CD4-positive, alpha-beta T cell (primary cell): ENCODE measurements at regions not wholly inside any gene's neighbourhood (a gene's known extent, or its start where the extent isn't known, plus 50 kb on each side); places are given as distances from the start of the nearest gene placed in this dataset.

Experiments
- ATAC-seq: fragments of 200-7000 bp; cut with Tn5 transposase; one replicate; pipeline ENCODE4 v1.10.0; 2022; ENCODE audit warnings: mild to moderate bottlenecking; ENCODE audit not compliant: poor library complexity
- CTCF ChIA-PET: fragments of 350-600 bp; sonication (Branson Sonifier 250); formaldehyde crosslinking; loops from one replicate; lab custom pipeline; 2021; ENCODE audit warnings: antibody characterized with exemption, inconsistent platforms; lab: Charles Lee
- POLR2A ChIA-PET: fragments of 350-600 bp; sonication (Branson Sonifier 250); formaldehyde crosslinking; loops from one replicate; lab custom pipeline; 2021; ENCODE audit warnings: antibody characterized with exemption, inconsistent platforms; lab: Charles Lee
- DNase-seq, 14 experiments: peaks; one replicate each; pipeline ENCODE4 v3.0.0-alpha.2; 2013 to 2020; ENCODE audit warnings: mixed read lengths in 2 of 14
- H3K27ac ChIP-seq, 2 donors: one replicate each; pipeline versions ENCODE4 v1.5.1 to v1.7.0; 2013; ENCODE audit warnings: low read length in 2 of 2, low read depth in 1 of 2, mild to moderate bottlenecking in 1 of 2
- H3K27me3 ChIP-seq, 2 experiments: 1 replicate in 1 of 2; 2 replicates in 1 of 2; pipeline versions ENCODE4 v1.6.1 to v1.7.0; 2013; ENCODE audit warnings: low read length in 2 of 2, control low read depth in 1 of 2, mild to moderate bottlenecking in 1 of 2, moderate library complexity in 1 of 2; ENCODE audit not compliant: insufficient read depth in 2 of 2, control insufficient read depth in 1 of 2
- H3K36me3 ChIP-seq: one replicate; pipeline ENCODE4 v1.6.1; 2013; ENCODE audit warnings: low read length, control low read depth; ENCODE audit not compliant: insufficient read depth
- H3K4me1 ChIP-seq: one replicate; pipeline ENCODE4 v1.6.1; 2013; ENCODE audit warnings: low read length, control low read depth; ENCODE audit not compliant: insufficient read depth
- H3K4me3 ChIP-seq: one replicate; pipeline ENCODE4 v1.5.1; 2013; ENCODE audit warnings: mild to moderate bottlenecking, low read length, moderate library complexity
- H3K9me3 ChIP-seq, 2 experiments: 1 replicate in 1 of 2; 2 replicates in 1 of 2; pipeline versions ENCODE4 v1.6.1 to v1.7.0; 2013; ENCODE audit warnings: low read length in 2 of 2, mild to moderate bottlenecking in 2 of 2, control low read depth in 1 of 2, moderate library complexity in 1 of 2; ENCODE audit not compliant: control insufficient read depth in 1 of 2, insufficient read depth in 1 of 2
- H3K27ac Mint-ChIP-seq: one replicate; pipeline ENCODE4 v1.8.0; 2020; ENCODE audit warnings: mixed read lengths
- H3K27me3 Mint-ChIP-seq: one replicate; pipeline ENCODE4 v1.8.0; 2021; ENCODE audit warnings: mixed read lengths
- H3K36me3 Mint-ChIP-seq: one replicate; pipeline ENCODE4 v1.8.0; 2021; ENCODE audit warnings: low read depth, mixed read lengths
- H3K4me1 Mint-ChIP-seq: one replicate; pipeline ENCODE4 v1.8.0; 2021; ENCODE audit warnings: low read depth, mixed read lengths
- H3K4me3 Mint-ChIP-seq: one replicate; pipeline ENCODE4 v1.8.0; 2020; ENCODE audit warnings: mild to moderate bottlenecking, mixed read lengths
- H3K9me3 Mint-ChIP-seq: one replicate; pipeline ENCODE4 v1.8.0; 2020; ENCODE audit warnings: mixed read lengths
- CTCF ChIP-seq: fragments of 200-600 bp; IDR thresholded peaks from one replicate; pipeline ENCODE4 v1.8.0; 2022; ENCODE audit warnings: antibody characterized with exemption, mild to moderate bottlenecking
- intact Hi-C, 2 experiments: fragments of 100-400 bp; cut with DNase I in 1 of 2; cut with micrococcal nuclease in 1 of 2; formaldehyde crosslinking; loops; one replicate each; pipeline versions ENCODE4 v1.15.1 to v1.9.0; 2023 to 2025; cut with DNase I, micrococcal nuclease

GRCh38 chr14:22025879-22026278, 352.3 kb upstream of the OR4E1 start:
- Mint-ChIP-seq H3K27ac (no peak overlapping the region), H3K36me3 (no peaks in the 10 kb centered on the region), H3K4me3 (no peak overlapping the region), H3K27me3 (no peaks in the 10 kb centered on the region), H3K9me3 (no peaks in the 10 kb centered on the region), H3K4me1 (peaks cover 6% of the 10 kb centered on the region)
- DNase-seq: no peak
- ChIA-PET CTCF (no interaction called here), POLR2A (interaction anchor here (0.9 kb wide), 1 partner anchor 22 kb away, joined by 4 read pairs; no protein-coding TSS in a partner anchor)
- intact Hi-C loops: no loop called here
- Histone ChIP-seq H3K27me3 (no peaks in the 10 kb centered on the region), H3K9me3 (no peaks in the 10 kb centered on the region), H3K36me3 (no peaks in the 10 kb centered on the region), H3K27ac (no peak overlapping the region), H3K4me1 (no peaks in the 10 kb centered on the region), H3K4me3 (no peak overlapping the region)
- TF ChIP-seq CTCF: no peak
- no peak for ATAC-seq

- peaks cover 6% of the 10 kb centered on the region for H3K4me1 Mint-ChIP-seq
- ATAC-seq (no peak), DNase-seq (no peak)
- no peaks in the 10 kb centered on the region for H3K36me3 ChIP-seq
- H3K9me3 ChIP-seq: no peaks in the 10 kb centered on the region
- no peak overlapping the region for H3K27ac Mint-ChIP-seq
- H3K4me3 ChIP-seq: no peak overlapping the region
- no peak overlapping the region for H3K4me3 Mint-ChIP-seq
- CTCF ChIA-PET: no interaction called here
- H3K9me3 Mint-ChIP-seq: no peaks in the 10 kb centered on the region
- POLR2A ChIA-PET: no interaction called here
- H3K27me3 ChIP-seq: no peaks in the 10 kb centered on the region
- no peak overlapping the region for H3K27ac ChIP-seq
- intact Hi-C loops: no loop called here
- H3K36me3 Mint-ChIP-seq: no peaks in the 10 kb centered on the region
- no peaks in the 10 kb centered on the region for H3K27me3 Mint-ChIP-seq
- TF ChIP-seq CTCF: no peak
- no peaks in the 10 kb centered on the region for H3K4me1 ChIP-seq
These were observed 350.5 kb upstream of the OR4E1 start for GRCh38 chr14:22024137-22024536.

- Histone ChIP-seq H3K4me3 (no peak overlapping the region), H3K27ac (no peak overlapping the region), H3K9me3 (no peaks in the 10 kb centered on the region), H3K27me3 (no peaks in the 10 kb centered on the region), H3K36me3 (no peaks in the 10 kb centered on the region), H3K4me1 (no peaks in the 10 kb centered on the region)
- CTCF ChIA-PET: no interaction called here
- Mint-ChIP-seq H3K4me3 (no peak overlapping the region), H3K27ac (no peak overlapping the region), H3K4me1 (no peaks in the 10 kb centered on the region), H3K36me3 (no peaks in the 10 kb centered on the region), H3K9me3 (no peaks in the 10 kb centered on the region), H3K27me3 (no peaks in the 10 kb centered on the region)
- intact Hi-C loops: no loop called here
- DNase-seq (no peak), ATAC-seq (no peak)
- POLR2A ChIA-PET: no interaction called here
- TF ChIP-seq CTCF: no peak
These were observed 345.3 kb upstream of the OR4E1 start for GRCh38 chr14:22018890-22019289.
